ENCODE measurements at regions not wholly inside any gene's neighbourhood (a gene's known extent, or its start where the extent isn't known, plus 50 kb on each side); places are given as distances from the start of the nearest gene placed in this dataset.

GRCh38 chr6:144877118-144877517, 592.0 kb downstream of the UTRN start:
- no peak for DNase-seq (ENCODE audit: low read depth in 2 of 2)

GRCh38 chr6:144878577-144878976, 593.4 kb downstream of the UTRN start:
- DNase-seq (ENCODE audit: low read depth in 2 of 2): peak in 1 of 2 donors; percentile 52

DNA sequence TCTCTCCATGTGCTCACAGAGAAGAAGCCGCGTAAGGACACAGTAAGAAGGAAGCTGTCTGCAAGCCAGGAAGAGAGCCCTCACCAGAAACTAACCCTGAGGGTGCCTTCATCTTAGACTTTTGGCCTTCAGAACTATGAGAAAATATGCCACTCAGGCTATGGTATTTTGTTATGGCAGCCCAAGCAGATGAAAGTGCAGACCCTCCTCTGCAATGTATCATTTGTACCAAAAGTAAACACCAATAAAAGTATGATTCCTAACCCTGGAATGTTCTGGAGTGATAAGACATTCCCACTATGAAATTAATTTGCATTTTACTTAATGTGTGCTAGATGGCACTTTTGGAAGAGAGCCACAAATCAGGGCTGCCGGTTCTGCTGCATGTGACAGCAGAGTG, 594.3 kb downstream of the UTRN start:
- DNase-seq (ENCODE audit: low read depth in 2 of 2): no peak

DNA sequence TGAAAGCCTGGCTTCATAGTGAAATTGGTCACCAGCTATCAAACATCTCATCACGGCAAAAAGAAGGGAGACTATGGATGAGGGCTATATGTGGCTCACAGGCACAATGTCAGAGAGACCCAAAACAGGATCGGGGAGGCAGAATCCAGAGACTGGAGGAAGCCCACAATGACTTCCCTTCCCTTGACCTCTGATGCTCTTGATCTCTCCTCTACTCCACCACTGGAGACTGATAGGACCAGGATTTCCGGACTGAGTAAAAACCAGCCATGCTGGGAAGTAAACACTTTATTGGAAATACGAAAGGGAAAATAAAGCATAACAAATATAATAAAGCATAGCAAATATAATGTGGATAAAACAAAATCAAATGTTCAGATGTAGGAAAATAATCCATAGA, 597.3 kb downstream of the UTRN start:
- DNase-seq (ENCODE audit: low read depth in 2 of 2): no peak

GRCh38 chr6:144883915-144884314, 598.8 kb downstream of the UTRN start:
- no peak for DNase-seq (ENCODE audit: low read depth in 2 of 2)

DNA sequence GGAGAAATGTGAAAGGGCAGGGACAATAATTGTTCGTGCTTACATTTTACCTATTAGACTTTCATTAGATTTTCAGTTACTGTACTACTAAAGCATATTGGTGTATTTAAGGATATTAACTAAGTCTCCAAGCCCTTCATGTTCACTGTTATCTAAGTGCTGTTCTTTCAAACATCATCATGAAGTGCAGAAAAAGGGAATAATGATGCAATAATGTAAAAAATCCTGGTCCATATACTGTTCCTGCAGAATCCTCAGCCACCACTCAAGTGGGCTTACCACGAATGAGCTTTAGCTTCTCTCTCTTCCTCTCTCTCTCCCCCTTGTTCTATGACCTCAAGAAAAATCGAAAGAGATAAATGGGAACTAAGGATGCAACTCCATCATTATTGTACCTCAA, 600.7 kb downstream of the UTRN start:
- no peak for DNase-seq (ENCODE audit: low read depth in 2 of 2)

- DNase-seq (ENCODE audit: low read depth in 2 of 2): no peak
Observed at GRCh38 chr6:144886682-144887081, 601.5 kb downstream of the UTRN start.

DNA sequence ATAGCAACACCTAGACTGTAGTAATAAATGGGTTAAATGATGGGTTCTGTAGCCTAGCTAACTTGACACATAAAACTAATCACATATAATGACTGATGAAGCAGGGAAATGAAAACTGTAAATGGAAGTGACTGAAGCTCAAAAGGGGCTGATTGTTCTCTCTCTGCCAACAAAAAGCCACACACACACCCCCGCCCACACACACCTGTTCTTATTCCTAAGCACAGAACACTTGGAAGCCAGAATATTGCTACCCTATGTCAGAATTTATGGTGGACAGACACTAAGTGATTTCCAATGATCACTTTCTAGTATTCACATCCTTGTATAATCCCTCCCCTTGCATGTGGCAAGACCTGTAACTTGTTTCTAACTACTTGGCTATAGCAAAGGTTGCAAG, 603.5 kb downstream of the UTRN start:
- no peak for DNase-seq (ENCODE audit: low read depth in 2 of 2)

DNA sequence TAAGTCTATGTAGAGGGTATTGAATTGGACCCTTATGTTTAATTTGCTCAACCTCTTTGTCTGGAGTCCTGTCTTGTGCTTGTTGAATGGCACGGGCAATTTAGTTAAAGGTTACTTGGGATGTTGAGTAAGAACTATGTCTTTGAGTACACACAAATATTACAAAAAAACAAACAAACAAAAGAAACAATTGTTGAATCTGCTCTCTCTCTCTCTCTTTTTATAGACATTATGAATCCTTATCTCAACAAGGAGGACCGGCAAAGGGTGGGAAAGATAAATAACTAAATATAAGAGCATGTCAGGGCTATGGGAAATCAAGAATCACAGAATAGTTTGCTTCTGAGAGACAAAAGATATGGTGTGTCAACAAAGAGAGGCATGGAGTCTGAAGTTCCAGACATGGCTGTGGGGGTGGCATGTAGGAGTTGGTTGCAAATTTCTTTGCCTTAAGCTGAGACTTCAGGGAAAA, 608.6 kb downstream of the UTRN start:
- DNase-seq (ENCODE audit: low read depth in 2 of 2): no peak

DNA sequence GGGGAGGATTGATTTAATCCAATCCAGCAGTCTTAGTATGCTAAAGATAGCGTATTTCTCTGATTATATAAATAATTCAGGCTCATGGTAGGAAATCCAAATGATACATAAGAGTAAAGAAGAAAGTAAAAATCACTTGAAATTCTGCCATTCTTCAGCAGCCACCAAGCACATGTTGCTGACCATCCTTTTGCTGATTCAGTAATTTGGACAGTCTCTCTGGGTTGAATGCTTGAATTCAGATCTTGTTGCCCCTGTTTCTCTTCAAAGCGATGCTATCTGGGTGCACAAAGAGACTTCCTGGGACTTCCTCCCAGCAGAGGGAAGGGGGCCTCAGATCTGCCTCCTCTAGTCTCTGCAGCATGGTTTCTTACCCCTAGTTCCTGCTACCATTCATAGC, 609.1 kb downstream of the UTRN start:
- no peak for DNase-seq (ENCODE audit: low read depth in 2 of 2)

DNA sequence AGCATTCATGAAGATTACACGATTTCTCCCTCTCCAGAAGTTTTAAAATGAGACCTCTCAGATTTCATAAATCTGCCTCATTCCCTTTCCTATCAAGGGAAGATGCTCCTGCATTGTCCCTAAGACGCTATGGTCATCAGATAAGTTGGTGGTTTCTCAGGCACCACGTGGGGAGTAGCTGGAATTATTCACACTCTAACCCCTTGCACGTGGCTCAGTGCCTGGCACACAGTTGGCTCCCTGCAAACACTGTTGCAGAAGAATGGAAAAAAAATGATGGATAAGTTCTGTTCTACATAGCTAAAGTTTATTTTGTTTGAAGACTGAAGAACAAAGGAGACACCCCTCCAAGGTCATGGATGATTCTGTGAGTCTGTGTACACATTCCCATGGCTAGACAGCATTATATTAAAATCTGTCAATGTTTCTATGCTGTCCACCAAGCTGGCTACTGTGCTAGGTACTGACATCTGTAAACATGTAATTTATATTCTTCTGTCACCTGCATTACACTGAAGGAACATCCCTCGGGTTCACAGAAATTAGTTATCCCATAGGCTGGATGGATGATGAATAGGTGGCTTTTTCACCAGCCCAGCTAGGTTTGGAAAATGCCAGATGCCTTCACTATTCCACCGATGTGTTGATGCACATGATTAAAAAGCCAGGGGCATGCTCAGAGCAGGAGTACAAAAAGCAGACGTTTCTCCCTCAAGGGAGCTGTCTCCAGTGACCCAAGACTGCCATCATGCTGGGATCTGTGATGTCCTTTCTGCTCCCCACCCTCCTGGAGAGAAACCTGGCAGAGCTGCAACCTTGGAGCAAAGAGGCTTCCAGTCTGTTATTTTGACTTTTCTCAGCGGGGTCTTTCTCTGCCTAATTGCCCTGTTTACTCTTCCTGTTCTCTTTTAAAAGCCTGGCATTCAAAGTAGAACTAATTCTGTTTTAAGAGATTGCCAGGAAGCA, 610.5 kb downstream of the UTRN start:
- no peak for DNase-seq (ENCODE audit: low read depth in 2 of 2)

DNA sequence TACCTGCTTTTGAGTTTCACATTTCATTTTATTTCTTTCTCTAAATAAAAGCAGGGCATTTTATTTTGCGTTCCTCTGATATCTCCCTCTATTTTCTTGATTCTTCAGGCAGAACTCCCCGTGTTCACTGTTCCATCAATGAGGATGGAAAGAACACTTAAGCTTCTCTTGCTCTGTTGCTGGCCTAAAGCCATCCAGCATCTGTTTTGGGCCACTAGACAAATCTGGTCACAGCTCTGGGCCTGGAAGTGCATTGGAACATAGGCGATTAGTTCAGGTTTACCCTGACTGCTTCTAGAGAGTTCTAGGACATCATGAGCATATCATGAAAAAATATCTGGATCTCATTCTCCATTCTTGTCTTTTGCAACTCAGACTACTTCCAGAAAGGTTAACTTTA, 611.2 kb downstream of the UTRN start:
- no peak for DNase-seq (ENCODE audit: low read depth in 2 of 2)

DNA sequence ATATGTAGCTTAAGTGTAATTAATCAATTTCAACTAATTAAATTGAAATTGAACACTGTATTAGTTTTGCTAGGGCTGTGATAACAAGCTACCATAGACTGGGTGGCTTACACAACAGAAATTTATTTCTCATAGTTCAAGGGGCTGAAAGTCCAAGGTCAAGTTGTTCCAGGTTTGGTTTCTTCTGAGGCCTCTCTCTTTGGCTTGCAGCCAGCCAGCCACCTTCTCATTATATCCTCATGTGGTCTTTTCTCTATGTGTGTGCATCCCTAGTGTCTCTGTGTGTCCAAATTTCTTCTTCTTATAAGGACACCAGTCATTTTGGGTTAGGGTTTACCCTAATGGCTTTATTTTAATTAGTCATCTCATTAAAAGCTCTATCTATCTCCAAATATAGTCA, 611.7 kb downstream of the UTRN start:
- no peak for DNase-seq (ENCODE audit: low read depth in 2 of 2)

DNA sequence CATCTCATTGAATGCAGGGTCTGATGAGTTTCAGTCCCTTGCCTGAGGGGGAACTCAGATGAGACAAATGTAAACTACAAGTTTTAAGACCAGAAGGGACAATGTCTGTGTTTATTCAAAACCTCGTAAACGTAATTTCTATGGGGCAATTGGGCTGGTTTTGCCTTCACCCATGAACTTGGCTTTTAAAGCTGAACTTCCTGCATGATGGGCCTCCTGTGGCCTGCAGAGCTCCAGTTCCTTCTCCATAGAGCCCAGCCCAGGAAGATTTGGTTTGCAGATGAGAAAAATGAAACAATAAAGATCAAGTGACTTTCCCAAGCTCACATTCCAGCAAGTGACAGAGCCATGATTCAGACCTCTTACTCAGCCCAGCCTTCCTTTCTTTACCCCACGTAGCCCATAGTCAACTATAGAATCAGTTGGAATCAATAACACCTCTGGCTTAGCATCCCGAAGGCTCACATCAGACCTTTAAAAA, 612.3 kb downstream of the UTRN start:
- DNase-seq (ENCODE audit: low read depth in 2 of 2): peak; percentile 8 to 88

DNA sequence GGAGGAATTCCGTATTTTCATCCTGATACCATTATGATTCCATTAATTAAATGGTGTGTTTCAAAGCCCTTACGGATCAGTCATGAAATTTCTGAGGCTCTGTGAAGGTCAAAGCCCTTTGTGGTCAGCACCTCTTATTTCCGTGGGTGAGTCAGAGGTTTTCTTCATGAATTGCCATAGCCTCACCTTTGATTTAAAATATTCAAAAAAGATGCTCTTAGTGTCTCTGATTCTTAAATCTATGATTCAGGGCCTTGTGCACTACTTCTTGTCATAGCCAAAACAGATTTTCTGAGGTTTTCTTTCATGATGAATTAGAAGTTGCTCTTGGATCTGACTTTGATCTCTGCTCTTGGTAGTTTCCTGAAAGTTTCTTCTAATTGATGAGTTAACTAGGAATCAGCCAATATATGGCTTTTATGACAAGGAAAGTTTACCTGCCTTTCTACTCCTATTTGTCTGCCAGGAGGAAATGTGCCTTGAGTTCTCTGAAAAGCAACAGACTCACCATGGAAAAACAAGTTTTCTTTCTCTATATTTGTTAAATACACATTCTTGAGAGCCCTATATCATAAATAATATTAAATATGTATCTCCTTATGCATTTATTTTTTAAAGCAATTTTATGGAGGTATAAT, 613.0 kb downstream of the UTRN start:
- DNase-seq (ENCODE audit: low read depth in 2 of 2): peak in 1 of 2 donors; percentile 73

DNA sequence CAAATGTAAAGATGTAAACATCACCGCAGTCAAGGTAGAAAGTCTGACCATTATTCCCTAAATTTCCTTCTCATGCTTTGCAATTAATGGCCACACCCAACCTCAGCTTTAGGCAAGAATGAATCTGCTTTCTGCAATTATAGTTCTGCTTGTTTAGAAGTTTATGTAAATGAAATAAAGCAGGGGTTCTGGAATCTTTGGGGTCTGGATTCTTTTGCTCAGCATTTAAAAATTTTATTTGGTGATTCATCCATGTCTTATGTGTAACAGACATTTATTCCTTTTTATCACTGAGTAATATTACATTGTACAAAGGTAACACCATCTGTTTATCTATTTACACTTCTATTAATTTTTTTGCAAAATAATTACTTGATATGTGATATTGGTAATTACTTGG, 613.6 kb downstream of the UTRN start:
- DNase-seq (ENCODE audit: low read depth in 2 of 2): no peak

DNA sequence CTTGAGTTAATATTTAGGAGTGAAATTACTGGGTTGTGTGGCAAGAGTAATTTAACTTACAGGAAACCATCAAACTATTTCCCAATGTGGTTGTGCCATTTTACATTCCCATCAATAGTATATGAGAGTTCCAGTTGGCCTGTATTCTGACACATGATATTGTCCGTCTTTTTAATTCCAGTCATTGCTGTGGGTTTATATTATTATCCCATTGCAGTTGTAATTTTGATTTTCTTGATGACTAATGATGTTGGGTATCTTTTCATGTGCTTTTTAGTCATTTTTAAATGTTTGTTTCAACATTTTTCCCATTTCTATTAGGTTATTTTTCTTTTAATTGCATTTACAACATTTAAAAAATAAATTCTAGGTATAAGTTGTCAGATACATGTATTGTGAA, 614.0 kb downstream of the UTRN start:
- DNase-seq (ENCODE audit: low read depth in 2 of 2): no peak

DNA sequence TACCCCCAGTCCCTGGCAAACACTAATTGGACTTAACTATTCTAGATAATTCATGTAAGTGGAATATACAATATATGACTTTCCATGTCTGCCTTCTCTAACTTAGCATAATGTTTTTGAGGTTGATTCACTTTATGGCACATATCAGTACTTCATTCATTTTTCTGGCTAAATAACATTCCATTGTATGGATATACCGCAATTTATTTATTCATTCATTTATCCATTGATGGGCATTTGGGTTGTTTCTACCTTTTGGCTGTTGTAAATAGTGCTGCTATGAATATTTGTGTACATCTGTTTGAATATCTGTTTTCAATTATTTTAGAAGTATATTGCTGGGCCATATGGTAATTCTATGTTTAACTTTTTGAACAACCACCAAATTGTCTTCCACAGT, 616.3 kb downstream of the UTRN start:
- DNase-seq (ENCODE audit: low read depth in 2 of 2): no peak

DNA sequence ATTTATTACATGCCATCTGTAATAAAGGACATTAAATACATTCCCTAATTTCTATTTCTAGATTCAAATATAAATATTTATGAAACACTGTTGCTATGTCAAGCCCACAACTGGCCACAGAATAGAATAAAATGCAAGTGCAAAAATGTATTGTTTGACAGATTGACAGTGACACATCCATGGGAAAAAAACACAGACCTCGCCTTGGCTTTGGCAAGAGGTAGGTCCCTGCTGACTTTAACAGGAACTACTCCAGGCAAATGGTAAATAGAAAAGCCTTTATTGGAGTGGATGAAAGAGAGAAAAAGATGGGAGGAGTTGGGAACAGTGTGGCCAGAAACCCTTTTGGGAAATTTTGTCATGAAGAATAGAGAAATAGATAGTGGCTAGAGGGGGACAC, 622.9 kb downstream of the UTRN start:
- DNase-seq (ENCODE audit: low read depth in 2 of 2): peak in 1 of 2 donors; percentile 39

- no peak for DNase-seq (ENCODE audit: low read depth in 2 of 2)
Observed at GRCh38 chr6:144909753-144910285, 624.7 kb downstream of the UTRN start.

DNA sequence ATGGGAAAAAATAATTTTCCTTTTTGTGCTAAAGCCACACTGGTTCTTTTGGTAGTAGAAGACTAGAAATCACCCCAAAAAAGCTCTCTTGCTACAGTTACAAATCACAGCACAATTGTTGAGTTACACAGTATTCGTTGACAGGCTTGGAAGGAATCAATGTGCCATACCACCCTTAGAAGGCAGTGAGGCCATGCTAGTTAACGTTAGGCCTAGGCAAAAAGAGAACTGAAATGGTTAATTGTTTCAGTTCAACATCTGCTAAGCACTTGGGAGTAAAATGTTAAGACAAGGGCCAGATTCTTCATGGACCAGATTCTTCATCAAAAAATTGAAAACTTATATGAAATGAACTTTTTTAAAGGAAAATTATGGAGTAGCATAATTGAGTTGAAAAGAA, 626.2 kb downstream of the UTRN start:
- no peak for DNase-seq (ENCODE audit: low read depth in 2 of 2)

GRCh38 chr6:144912474-144912873, 627.3 kb downstream of the UTRN start:
- peak in 1 of 2 donors; percentile 62 for DNase-seq (ENCODE audit: low read depth in 2 of 2)
